K562 (cell line): ENCODE measurements at regions not wholly inside any gene's neighbourhood (a gene's known extent, or its start where the extent isn't known, plus 50 kb on each side); places are given as distances from the start of the nearest gene placed in this dataset.

Experiments
- ATAC-seq: fragments of 200-7000 bp; cut with Tn5 transposase; 3 replicates; pipeline ENCODE4 v1.9.1; 2020; ENCODE audit warnings: moderate library complexity
- BruUV-seq: library from RNA; stranded (reverse); fragments of 400-500 nt; replicated peaks from 2 replicates; lab custom pipeline; 2021; lab: Mats Ljungman, UMichigan
- CTCF ChIA-PET: fragments of 300-600 bp; formaldehyde crosslinking; extraction: SDS; loops from one replicate; lab custom pipeline; 2021; ENCODE audit warnings: low intra/inter-chr PET ratio; lab: Yijun Ruan, JAX
- POLR2A ChIA-PET: fragments of 300-600, 350-650 bp; sonication (Branson Sonifier 250); formaldehyde crosslinking; extraction: SDS; loops from one replicate; lab custom pipeline; 2021; ENCODE audit warnings: antibody characterized with exemption, inconsistent platforms; lab: Yijun Ruan, JAX
- DNase-seq, 4 experiments: peaks; one replicate each; pipeline versions ENCODE4 v3.0.0 to v3.0.0-alpha.2; 2011 to 2018; ENCODE audit warnings: low spot score in 3 of 4, mixed read lengths in 3 of 4; ENCODE audit errors: extremely low read depth in 1 of 4
- FAIRE-seq: peaks from 2 replicates; lab custom pipeline; 2011; peaks lifted over from hg19 to GRCh38; lab: Jason Lieb, UNC
- H2AFZ ChIP-seq: 2 replicates; pipeline ENCODE4 v1.6.0; 2011; ENCODE audit warnings: low read depth, low read length, control low read depth, inconsistent platforms
- H3K27ac ChIP-seq: fragments of 200-600 bp; 3 replicates; pipeline ENCODE4 v1.8.0; 2011; ENCODE audit warnings: low read depth, mild to moderate bottlenecking, control low read depth, inconsistent platforms, low read length, moderate library complexity, mixed read lengths; ENCODE audit errors: extremely low read depth
- H3K27me3 ChIP-seq, 2 experiments: fragments of 300-600 bp in 1 of 2; 2 replicates in 1 of 2; 3 replicates in 1 of 2; pipeline versions ENCODE4 v1.6.0 to v1.8.0; 2011; ENCODE audit warnings: inconsistent platforms in 2 of 2, low read length in 2 of 2, mild to moderate bottlenecking in 1 of 2, mixed read lengths in 1 of 2, moderate library complexity in 1 of 2; ENCODE audit not compliant: control insufficient read depth in 2 of 2, insufficient read depth in 2 of 2
- H3K36me3 ChIP-seq: fragments of 300-600 bp; 3 replicates; pipeline ENCODE4 v1.8.0; 2011; ENCODE audit warnings: mild to moderate bottlenecking, low read length, inconsistent platforms; ENCODE audit not compliant: control insufficient read depth, insufficient read depth
- H3K4me1 ChIP-seq, 2 experiments: fragments of 200-600 bp in 1 of 2; replicated peaks in 1 of 2; 2 replicates in 1 of 2; 3 replicates in 1 of 2; pipeline versions ENCODE4 v1.5.1 to v1.8.0; 2011; ENCODE audit warnings: inconsistent platforms in 2 of 2, low read length in 2 of 2, mild to moderate bottlenecking in 1 of 2, mixed read lengths in 1 of 2, moderate library complexity in 1 of 2; ENCODE audit not compliant: control insufficient read depth in 2 of 2, insufficient read depth in 2 of 2
- H3K4me2 ChIP-seq: 2 replicates; pipeline ENCODE4 v1.6.1; 2011; ENCODE audit warnings: low read length, control low read depth, inconsistent platforms, mixed read lengths; ENCODE audit not compliant: insufficient read depth
- H3K4me3 ChIP-seq: fragments of 200-600 bp; sonication (generic), shearing (Covaris generic); 2 replicates; pipeline ENCODE4 v1.5.1; 2016; ENCODE audit warnings: control low read depth, inconsistent platforms
- H3K79me2 ChIP-seq: fragments of 200-600 bp; 3 replicates; pipeline ENCODE4 v1.8.0; 2011; ENCODE audit warnings: low read length, inconsistent platforms; ENCODE audit not compliant: control insufficient read depth, insufficient read depth
- H3K9ac ChIP-seq, 2 experiments: 2 replicates each; pipeline versions ENCODE4 v1.6.0 to v1.6.1; 2011; ENCODE audit warnings: low read depth in 2 of 2, low read length in 2 of 2, control low read depth in 1 of 2, inconsistent platforms in 1 of 2, mild to moderate bottlenecking in 1 of 2, mixed read lengths in 1 of 2; ENCODE audit not compliant: insufficient read depth in 1 of 2
- H3K9me1 ChIP-seq: one replicate; pipeline ENCODE4 v1.6.0; 2011; ENCODE audit warnings: inconsistent platforms, mild to moderate bottlenecking, low read length, moderate library complexity; ENCODE audit not compliant: control insufficient read depth, insufficient read depth
- H3K9me3 ChIP-seq: replicated peaks from 2 replicates; pipeline ENCODE4 v1.5.1; 2011; ENCODE audit warnings: low read depth, low read length, inconsistent platforms; ENCODE audit not compliant: control insufficient read depth, insufficient read depth
- H4K20me1 ChIP-seq: replicated peaks from 2 replicates; pipeline ENCODE4 v1.6.1; 2011; ENCODE audit warnings: low read length, inconsistent platforms, mixed read lengths; ENCODE audit not compliant: control insufficient read depth, insufficient read depth
- BHLHE40 ChIP-seq: IDR thresholded peaks from 2 replicates; pipeline ENCODE4 v1.6.1; 2011; ENCODE audit warnings: low read length, improper control_type of control experiment
- CUX1 ChIP-seq: fragments of 200-800 bp; sonication (Bioruptor generic); IDR thresholded peaks from 2 replicates; pipeline ENCODE4 v1.6.1; 2016; ENCODE audit warnings: missing genetic modification characterization, missing compliant biosample characterization
- MGA ChIP-seq: fragments of 450-650 bp; IDR thresholded peaks from 2 replicates; pipeline ENCODE4 v1.6.1; 2016; ENCODE audit warnings: mild to moderate bottlenecking, moderate library complexity
- PHF21A ChIP-seq: fragments of 450-650 bp; IDR thresholded peaks from 2 replicates; pipeline ENCODE4 v1.6.1; 2017; ENCODE audit warnings: low read depth, borderline replicate concordance
- ZNF766 ChIP-seq: fragments of 200-800 bp; sonication (Bioruptor generic); conservative IDR thresholded peaks from 2 replicates; pipeline ENCODE4 v1.6.1; 2016; ENCODE audit warnings: missing genetic modification characterization, missing compliant biosample characterization
- WGBS: fragments of 100-300 bp; shearing (Covaris generic); methylation state at CpG from one replicate; pipeline ENCODE4 v1.1.6; 2016; ENCODE audit warnings: low coverage, mixed read lengths; ENCODE audit not compliant: insufficient coverage; ENCODE audit errors: missing lambda C conversion rate; 5-methylcytosine and 5-hydroxymethylcytosine counted together
- in situ Hi-C: fragments of 300-500 bp; cut with MboI; formaldehyde crosslinking; loops from 4 replicates; pipeline ENCODE4 v1.15.0; 2018; ENCODE audit warnings: inconsistent platforms, mixed read lengths
- intact Hi-C: fragments of 100-400 bp; cut with micrococcal nuclease; formaldehyde crosslinking; loops from 2 replicates; pipeline ENCODE4 v1.14.2; 2022

GRCh38 chr14:22381766-22382165 lies 207.3 kb downstream of the DAD1 start:
- 3% methylated on average over 2 of the region's 2 CpGs for WGBS
- Histone ChIP-seq H3K4me1 (no peaks in the 10 kb centered on the region), H3K4me3 (no peak overlapping the region), H3K27me3 (peaks cover 3 to 16% of the 10 kb centered on the region in 2 experiments; a peak in 3 of 5 replicates), H3K36me3 (no peaks in the 10 kb centered on the region), H3K9me1 (no peaks in the 10 kb centered on the region), H3K27ac (no peak overlapping the region), H3K79me2 (no peaks in the 10 kb centered on the region), H3K9me3 (no peaks in the 10 kb centered on the region), H3K9ac (no peak overlapping the region), H2AFZ (no peak overlapping the region), H3K4me2 (no peak overlapping the region), H4K20me1 (no peaks in the 10 kb centered on the region)
- FAIRE-seq (no peak), ATAC-seq (no peak), DNase-seq (no peak)
- BruUV-seq: no TSS peak
- in situ Hi-C loops: loop anchor here (5.0 to 10.0 kb wide), 2 partner anchors 64 to 173 kb away; no protein-coding TSS in a partner anchor
- intact Hi-C loops: loop anchor here (10.0 kb wide), 1 partner anchor 273 kb away; no protein-coding TSS in a partner anchor
- ChIA-PET POLR2A (no interaction called here), CTCF (no interaction called here)
- no peak for TF ChIP-seq ZNF766 (CRISPR knock-in tag)
- no peak for TF ChIP-seq CUX1 (CRISPR knock-in tag)
- TF ChIP-seq MGA: no peak
- no peak for TF ChIP-seq PHF21A
- no peak for TF ChIP-seq BHLHE40
